GM21786 (cell line): ENCODE measurements at regions not wholly inside any gene's neighbourhood (a gene's known extent, or its start where the extent isn't known, plus 50 kb on each side); places are given as distances from the start of the nearest gene placed in this dataset.
A peak's percentile ranks its signal among the peaks of the same experiment; 100 is the strongest.

Experiments used
- ATAC-seq: cut with Tn5 transposase; IDR thresholded peaks from one replicate; pipeline ENCODE4 v1.9.1; 2021; ENCODE audit not compliant: unreplicated experiment

DNA sequence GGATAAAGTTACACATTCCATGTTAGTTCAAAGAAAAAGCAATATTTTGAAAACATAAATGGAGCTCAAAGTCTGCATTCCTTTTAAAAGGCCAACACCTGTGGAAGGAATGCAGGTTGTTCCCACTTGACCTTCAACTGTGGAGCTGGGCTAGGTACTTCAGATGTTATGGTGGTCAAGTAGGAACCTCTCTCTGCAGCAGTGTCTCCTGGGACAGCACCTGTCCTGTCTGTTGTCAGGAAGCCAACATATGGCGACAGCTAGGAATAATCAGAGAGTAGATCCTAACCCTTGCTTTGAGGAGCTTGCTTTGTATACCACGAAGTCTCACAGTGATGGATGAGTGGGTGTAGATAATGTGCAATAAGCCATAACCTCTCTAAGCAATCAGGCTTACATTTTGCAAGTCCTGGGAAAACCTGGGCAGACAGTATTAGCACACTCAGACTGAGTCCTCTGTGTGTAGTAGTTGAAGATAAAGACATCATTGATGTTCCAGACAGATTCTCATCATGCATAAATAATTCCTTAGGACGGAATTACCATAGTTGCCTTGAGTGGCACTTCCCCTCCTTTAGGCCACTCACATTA is 347.5 kb downstream of the PRL start:
- no peak for ATAC-seq

DNA sequence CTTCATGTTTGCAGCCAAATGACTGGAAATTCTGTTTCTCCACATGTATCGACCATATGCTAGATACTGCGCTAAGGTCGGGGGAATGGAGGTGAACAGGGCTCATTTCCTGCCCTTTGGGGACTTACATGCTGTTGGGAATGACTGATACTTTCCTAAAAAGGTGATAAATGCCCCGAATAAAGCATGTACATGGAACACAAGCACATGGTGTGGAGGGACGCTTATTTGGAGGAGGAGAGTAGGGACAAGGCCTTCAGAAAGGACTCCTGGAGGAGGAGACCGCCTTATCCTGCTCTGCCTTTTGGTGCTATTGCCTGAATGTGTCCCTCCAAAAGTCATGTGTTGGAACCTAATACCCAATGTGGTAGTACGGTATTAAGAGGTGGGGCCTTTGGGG is 344.5 kb downstream of the PRL start:
- no peak for ATAC-seq

DNA sequence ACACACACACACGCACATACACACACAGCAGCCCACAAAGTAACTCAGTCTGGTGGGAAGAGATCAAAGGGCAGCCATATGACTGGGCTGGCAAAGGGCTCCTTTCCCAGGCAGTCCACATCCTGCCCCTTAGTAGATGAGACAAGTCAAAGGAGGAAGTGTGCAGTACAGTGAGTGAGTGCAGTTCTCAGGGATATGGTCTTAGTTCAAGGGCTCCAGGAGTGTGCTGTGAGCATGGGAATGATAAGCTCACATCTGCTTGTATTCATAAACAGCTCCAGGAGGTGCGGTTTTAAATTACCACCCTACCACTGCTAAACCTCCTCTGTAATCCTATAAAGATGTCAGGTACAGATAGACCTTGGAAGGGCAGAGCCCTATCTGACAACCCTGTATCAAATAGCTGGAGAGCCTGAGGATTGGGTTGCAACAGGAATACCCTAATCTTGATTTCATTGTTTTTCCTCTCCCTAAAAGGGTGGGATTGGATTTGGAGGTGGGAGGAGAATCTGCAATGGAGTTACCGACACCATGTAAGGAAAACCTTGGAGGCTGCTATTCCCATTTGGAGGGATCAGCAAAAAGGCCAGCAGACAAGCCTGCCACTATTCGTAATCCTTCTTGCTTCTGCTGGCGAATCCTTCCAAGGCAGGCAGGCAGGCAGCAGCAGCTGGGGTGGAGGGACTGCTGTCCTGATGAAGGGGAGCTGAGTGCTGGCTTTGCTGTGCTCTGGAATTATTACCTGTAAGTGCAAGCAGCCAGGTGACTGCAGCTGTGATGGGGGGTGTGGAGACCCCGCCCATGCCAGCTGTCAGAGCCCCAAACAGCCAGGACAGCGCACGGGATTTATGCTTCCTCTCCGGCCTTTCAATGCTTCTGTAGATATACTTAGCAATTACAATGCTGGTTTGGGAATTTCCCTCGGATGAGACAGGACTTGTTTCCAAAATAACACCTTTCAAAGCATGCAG is 342.7 kb downstream of the PRL start:
- ATAC-seq = peak; percentile 45

DNA sequence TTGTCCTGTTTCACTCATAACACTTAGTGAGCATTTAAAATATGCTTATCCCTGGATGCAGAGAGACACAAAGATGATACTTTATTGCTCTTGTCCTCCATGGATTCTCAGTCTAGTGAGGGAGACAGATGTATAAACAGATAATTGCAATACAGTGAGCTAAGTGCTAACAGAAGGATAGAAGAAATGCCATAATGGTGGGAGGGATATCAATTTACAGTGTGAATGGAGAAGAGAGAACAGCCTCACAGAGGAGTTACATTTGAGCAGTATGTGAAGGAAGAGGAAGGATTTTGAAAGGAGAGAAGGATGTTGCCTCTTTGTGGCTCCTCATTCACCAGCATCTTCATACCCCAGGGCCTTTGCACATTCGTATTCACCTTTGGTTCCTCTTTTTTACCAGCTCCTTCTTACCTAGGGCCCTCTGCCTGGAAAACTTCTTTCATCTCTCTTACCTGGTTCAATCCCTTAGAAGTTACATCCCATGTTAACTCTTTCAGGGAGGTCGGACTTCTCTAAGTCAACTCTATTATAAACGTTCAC is 341.7 kb downstream of the PRL start:
- no peak for ATAC-seq

DNA sequence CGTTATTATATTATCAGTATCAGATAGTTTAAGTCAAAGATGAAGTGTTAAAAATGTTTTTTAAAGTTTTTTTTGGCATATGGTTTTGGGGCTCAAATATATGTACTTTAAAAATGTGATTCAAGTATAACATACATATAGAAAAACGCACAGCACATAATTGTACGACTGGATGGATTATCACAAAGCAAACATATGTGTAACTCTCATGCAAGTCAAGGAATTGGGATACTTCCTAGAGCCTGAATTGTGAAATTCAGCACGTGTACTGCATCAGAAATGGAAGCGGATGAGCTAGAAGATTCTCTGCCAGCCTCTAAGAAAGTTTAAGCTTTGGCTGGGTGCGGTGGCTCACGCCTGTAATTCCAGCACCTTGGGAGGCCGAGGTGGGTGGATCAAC is 340.9 kb downstream of the PRL start:
- no peak for ATAC-seq

DNA sequence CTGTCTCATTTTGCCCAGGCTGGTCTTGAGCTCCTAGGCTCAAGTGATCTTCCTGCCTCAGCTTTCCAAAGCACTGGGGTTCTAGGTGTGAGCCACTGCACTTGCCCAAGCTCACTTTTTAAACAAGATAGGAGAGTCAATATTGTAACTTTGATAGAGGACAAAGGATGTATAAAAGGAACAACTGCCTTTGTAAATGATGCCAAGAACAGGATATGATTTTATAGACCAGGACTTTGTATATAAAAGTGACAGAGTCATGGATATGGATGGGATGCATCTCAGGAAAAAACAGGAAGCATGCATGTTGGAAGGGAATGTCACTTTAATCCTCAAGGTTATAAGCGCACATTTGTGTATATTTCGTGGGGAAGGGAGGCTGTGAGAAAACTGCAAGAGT is 338.4 kb downstream of the PRL start:
- no peak for ATAC-seq

GRCh38 chr6:21961226-21961625 is 335.6 kb downstream of the PRL start:
- ATAC-seq = no peak

DNA sequence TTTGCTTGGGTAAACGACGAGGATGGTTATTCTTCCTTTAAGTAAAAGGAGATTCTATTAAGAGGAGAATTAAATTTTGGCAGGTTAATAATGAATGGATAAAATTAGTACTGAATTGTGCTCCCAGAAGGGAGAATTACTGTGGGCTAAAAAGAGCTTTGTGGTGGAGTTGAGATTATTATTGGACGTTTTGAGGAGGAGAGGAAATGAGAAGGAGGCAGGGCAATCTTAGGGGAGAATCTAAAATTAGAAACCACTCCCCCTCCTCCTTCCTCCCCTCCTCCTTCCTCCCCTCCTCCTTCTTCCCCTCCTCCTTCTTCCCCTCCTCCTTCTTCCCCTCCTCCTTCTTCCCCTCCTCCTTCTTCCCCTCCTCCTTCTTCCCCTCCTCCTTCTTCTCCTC is 331.8 kb downstream of the PRL start:
- ATAC-seq = no peak

GRCh38 chr6:21965953-21966539 is 330.8 kb downstream of the PRL start:
- ATAC-seq = no peak

DNA sequence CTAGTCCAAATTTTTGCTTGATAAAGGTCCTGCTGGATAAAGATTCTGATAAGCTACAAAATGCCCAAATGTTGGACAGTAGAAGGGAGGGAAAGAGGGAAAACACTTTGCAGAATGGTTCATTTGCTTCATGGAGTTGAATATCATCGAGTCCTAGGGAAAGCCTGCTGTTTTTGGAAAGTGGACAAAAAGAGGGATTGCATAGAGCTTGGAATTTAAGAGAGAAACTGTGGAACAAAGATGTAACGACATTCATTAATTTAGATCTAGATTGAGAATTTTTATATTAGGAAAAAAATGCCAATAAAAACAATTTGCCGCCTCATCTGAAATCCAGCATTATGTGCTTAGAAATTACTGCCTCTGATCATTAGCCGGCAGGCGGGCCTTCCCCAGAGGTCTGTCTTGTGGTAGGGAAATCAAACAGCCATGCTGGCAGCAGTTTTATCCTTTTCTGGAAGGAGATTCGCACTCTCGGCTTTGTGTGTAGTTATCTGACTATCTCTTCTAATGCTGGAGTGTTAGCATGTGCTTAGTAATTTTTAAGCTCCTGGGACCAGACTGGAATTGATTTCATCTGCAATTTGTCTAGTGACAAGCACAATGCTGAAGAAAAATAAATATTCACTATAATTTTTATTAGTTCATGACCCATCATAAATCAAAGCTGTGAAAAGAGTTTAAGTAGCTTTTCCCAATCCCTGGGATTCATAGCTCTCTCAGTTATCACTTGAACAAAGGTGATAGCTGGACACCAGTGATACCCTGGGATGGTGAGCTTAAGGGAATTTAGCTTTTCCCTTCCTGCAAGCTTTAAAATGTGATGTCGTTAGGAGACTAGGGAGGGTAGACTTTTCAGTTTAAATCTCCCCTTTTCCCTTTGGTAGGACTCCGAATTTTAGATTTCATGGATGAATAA is 329.5 kb downstream of the PRL start:
- no peak for ATAC-seq

GRCh38 chr6:21968411-21968810 is 328.4 kb downstream of the PRL start:
- ATAC-seq = no peak

- ATAC-seq = no peak
Measured at GRCh38 chr6:21969192-21969591, 327.6 kb downstream of the PRL start.

GRCh38 chr6:21970569-21971300 is 326.1 kb downstream of the PRL start:
- no peak for ATAC-seq

DNA sequence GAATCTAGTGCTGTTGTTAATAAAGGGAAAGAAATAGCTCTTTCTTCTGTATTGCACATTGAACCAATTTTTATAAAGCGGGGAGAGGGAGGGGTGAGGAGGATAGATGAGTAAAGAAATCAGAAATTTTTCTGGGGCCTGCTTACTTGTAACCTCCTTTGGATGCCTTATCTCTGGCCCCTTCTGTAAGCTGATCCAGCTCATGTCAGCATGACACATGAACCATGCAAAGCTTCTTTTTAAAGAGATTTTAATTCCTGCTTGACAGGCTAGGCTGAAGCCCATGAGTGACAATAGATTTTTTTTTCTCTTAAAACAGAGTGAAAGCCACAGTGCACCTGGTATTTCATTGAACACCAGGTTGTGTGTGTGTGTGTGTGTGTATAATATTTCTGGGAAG is 325.3 kb downstream of the PRL start:
- no peak for ATAC-seq

DNA sequence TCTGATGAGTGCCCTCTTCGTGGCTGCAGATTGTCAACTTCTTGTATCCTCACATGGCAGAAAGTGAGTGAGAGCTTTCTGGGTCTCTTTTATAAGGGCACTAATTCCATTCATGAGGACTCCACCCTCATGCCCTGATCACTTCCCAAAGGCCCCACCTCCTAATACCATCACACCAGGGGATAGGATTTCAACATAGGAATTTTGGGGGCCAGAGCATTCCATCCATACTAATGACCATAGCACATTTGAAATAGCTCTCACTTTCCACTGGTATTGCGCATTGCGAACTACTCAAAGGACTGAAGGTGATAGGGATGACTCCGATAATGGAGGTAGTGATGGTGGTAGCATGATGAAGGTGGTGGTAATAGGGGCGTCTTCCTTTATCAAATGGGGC is 324.3 kb downstream of the PRL start:
- ATAC-seq = no peak

DNA sequence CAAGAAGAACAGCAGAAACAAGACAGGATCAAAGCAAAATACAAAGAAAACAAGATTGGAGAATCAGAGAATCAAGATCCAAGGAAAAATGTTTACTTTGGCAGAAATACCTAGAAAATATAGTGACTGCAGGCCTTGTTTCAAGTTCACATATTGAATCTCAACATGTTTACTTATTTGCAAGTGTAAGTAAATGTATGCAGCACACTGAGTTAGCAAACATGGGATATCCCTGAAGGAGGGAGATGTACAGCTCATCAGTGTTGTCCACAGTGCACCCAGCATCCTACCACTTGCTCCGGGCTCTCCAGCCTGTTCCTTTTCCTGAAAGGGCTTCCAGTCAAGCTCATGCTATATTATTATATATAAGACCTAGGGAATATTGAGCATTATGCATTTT is 319.5 kb downstream of the PRL start:
- no peak for ATAC-seq

DNA sequence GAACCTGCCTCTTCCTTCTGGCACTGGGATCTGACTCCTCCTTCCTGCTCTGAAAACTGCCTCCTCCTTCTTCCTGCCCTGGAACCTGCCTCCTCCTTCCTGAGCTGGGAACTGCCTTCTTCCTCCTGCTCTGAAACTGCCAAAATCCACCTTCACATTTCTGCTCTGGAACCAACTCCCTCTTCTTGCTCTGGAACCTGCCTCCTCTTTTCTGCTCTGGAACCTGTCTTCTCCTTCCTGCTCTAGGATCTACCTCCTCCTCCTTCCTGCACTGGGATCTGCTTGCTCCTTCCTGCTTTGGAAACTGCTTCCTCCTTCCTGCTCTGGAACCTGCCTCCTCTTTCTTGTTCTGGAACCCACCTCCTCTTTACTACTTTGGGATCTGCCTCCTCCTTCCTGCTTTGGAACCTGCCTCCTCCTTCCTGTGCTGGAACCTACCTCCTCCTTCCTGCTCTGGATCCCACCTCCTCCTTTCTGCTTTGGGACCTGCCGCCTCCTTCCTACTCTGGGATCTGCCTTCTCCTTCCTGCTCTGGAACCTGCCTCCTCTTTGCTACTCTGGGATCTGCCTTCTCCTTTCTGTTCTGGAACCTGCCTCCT is 315.5 kb downstream of the PRL start:
- no peak for ATAC-seq

GRCh38 chr6:21984135-21984534 is 312.7 kb downstream of the PRL start:
- ATAC-seq = no peak

DNA sequence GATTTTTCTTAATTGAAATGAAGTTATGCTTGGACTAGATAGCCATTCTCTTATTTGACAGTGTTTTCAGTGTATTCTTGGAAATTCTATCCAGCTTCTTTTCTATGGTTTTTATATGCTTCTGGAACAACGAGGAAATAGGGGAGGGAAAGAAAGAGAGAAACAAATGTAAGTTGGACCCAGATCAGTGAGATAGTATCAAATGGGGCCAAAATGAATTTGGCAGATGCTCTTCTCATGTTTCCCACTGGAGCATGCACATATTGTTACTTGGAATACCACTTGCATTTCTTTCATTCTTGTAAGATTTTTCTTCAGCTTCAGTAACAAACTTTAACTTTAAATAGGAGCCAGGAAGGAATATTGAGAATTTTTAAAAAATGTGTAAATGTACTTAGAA is 312.3 kb downstream of the PRL start:
- ATAC-seq = no peak

- ATAC-seq = no peak
Measured at GRCh38 chr6:21985904-21986303, 310.9 kb downstream of the PRL start.
